ENCODE measurements at regions not wholly inside any gene's neighbourhood (a gene's known extent, or its start where the extent isn't known, plus 50 kb on each side); places are given as distances from the start of the nearest gene placed in this dataset.

DNA sequence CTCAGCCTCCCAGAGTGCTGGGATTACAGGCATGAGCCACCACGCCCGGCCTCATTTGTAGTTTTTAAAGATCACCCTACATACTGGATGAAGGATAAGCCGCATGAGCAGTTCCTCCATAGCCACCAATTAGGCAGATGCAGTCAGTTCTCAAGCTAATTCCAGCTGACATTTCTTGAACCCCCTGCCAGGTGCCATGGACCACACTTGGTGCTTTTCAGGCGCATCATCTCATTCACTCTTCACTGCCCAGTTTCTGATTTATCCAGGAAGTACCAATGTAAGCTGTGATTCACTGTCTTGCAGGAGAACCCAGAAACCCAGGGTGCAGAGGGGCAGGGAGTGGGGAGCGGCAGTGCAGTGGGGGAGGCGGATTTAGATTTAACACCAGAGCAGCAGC lies 56.5 kb upstream of the RASA2 start:
- no peak for DNase-seq (ENCODE audit: low read depth in 4 of 6, low spot score in 6 of 6)

DNA sequence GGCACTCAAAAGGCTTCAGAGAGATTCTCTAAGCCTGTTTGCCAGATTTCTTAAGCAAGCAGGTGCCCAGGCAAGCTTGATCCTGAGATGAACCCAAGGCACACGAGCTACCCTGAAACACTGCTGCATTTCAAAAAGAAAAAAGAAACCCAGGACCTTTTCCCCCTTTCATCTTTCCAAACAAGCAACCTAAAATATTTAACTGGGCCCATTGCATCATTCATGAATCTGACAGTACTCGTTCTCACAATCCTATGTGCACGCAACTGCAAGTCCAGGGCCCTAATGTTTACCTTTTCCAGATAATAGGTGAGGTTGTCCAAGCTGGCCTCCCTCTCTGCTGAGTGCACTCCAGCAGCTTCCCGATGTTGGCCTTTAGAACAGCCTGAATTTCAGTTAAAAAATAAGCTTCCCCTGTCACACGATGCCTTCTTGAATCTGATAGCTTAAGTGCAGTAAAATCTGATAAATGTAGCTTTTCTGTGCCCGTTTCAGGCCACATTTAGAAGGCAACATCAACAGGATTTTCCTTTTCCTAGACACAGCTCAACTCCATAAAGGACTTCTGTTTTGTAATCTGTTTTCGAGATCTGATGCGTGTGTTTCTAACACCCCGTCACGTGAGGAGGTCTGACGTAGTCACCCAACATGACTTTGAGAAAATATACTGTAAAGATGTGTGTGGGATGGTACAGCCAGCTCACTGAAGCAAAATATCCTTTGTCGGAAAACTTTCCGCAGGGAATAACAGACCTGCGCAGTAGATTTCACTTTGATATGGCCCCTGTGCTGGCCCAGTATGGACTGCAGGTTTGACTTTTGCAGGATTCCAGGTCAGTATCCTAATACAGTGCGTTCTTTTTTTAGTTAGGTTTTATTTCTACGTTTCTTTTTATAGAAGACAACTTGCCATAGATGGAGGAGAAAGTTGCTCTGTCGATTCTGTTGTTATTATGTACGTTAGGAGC lies 55.1 kb upstream of the RASA2 start:
- Histone ChIP-seq H3K27ac (ENCODE audit: low read depth, low read length) (peak overlapping the region; percentile 61), H3K36me3 (ENCODE audit: control insufficient read depth, insufficient read depth, low read length) (peaks cover 20% of the 10 kb centered on the region), H3K27me3 (ENCODE audit: control insufficient read depth, insufficient read depth, low read length) (no peaks in the 10 kb centered on the region), H3K4me3 (ENCODE audit: low read depth, low read length) (no peak overlapping the region), H3K4me1 (ENCODE audit: control insufficient read depth, insufficient read depth, low read length) (peaks cover 16% of the 10 kb centered on the region), H3K9me3 (ENCODE audit: control insufficient read depth, insufficient read depth, low read length) (no peaks in the 10 kb centered on the region)
- WGBS (ENCODE audit: insufficient coverage): 78% methylated on average over 8 of the region's 18 CpGs
- no peak for DNase-seq (ENCODE audit: low read depth in 4 of 6, low spot score in 6 of 6)

More for the DNA sequence above, 56.5 kb upstream of the RASA2 start:
- WGBS (ENCODE audit: insufficient coverage): 93% methylated on average over 5 of the region's 6 CpGs
- Histone ChIP-seq H3K9me3 (ENCODE audit: control insufficient read depth, insufficient read depth, low read length) (no peaks in the 10 kb centered on the region), H3K27ac (ENCODE audit: low read depth, low read length) (no peak overlapping the region), H3K4me3 (ENCODE audit: low read depth, low read length) (no peak overlapping the region), H3K27me3 (ENCODE audit: control insufficient read depth, insufficient read depth, low read length) (no peaks in the 10 kb centered on the region), H3K4me1 (ENCODE audit: control insufficient read depth, insufficient read depth, low read length) (peaks cover 24% of the 10 kb centered on the region), H3K36me3 (ENCODE audit: control insufficient read depth, insufficient read depth, low read length) (peaks cover 20% of the 10 kb centered on the region)

DNA sequence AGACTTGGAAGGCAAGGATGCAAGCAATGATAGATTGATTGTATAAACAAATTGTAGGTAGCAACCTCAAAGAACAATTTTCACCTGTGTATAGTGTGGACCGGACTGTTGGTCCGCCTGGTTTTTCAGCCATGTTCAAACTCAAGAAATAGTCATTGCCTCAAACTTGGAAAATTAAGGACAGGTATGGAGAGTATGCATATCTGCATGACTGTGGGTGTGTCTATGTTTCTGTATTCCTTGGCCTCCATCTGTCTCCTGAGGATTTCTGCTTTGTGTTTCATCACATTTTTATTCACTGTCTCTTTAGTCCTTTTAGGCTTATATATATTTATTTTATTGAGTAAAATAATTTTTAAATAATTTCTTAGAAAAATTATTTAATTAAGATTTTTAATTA lies 53.9 kb upstream of the RASA2 start:
- peaks cover 8% of the 10 kb centered on the region for H3K4me1 ChIP-seq (ENCODE audit: control insufficient read depth, insufficient read depth, low read length)
- H3K4me3 ChIP-seq (ENCODE audit: low read depth, low read length): no peak overlapping the region
- WGBS (ENCODE audit: insufficient coverage): no CpG with 5 or more reads among the region's 2 CpGs
- no peak for DNase-seq (ENCODE audit: low read depth in 4 of 6, low spot score in 6 of 6)
- no peaks in the 10 kb centered on the region for H3K9me3 ChIP-seq (ENCODE audit: control insufficient read depth, insufficient read depth, low read length)
- H3K27me3 ChIP-seq (ENCODE audit: control insufficient read depth, insufficient read depth, low read length): no peaks in the 10 kb centered on the region
- peaks cover 13% of the 10 kb centered on the region for H3K36me3 ChIP-seq (ENCODE audit: control insufficient read depth, insufficient read depth, low read length)
- H3K27ac ChIP-seq (ENCODE audit: low read depth, low read length): no peak overlapping the region

- Histone ChIP-seq H3K36me3 (ENCODE audit: control insufficient read depth, insufficient read depth, low read length) (peaks cover 15% of the 10 kb centered on the region), H3K4me1 (ENCODE audit: control insufficient read depth, insufficient read depth, low read length) (peaks cover 3% of the 10 kb centered on the region), H3K9me3 (ENCODE audit: control insufficient read depth, insufficient read depth, low read length) (no peaks in the 10 kb centered on the region), H3K27me3 (ENCODE audit: control insufficient read depth, insufficient read depth, low read length) (no peaks in the 10 kb centered on the region), H3K27ac (ENCODE audit: low read depth, low read length) (no peak overlapping the region), H3K4me3 (ENCODE audit: low read depth, low read length) (no peak overlapping the region)
- no CpG with 5 or more reads among the region's 2 CpGs for WGBS (ENCODE audit: insufficient coverage)
- no peak for DNase-seq (ENCODE audit: low read depth in 4 of 6, low spot score in 6 of 6)
Observed at GRCh38 chr3:141434255-141434654, 52.6 kb upstream of the RASA2 start.

DNA sequence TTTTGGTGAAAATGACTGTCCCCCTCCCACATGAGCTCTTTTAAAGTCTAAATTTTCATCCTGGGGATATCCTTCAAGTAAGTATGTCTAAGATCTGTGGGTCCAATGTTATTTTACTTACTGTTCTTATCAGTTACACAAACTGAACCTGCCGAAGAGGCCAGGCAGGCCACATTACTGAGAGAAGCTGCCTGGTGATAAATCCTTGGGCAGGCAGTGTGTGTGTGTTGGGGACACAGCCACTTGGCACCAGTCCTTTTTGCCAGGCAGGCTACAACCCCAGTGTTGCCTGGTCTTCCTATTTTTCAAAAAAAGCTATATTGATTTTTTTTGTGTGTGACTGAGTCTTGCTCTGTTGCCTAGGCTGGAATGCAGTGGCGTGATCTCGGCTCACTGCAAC lies 50.6 kb upstream of the RASA2 start:
- 100% methylated on average over 1 of the region's 3 CpGs for WGBS (ENCODE audit: insufficient coverage)
- no peak overlapping the region for H3K27ac ChIP-seq (ENCODE audit: low read depth, low read length)

More for the DNA sequence above, 50.6 kb upstream of the RASA2 start:
- Histone ChIP-seq H3K4me1 (ENCODE audit: control insufficient read depth, insufficient read depth, low read length) (no peaks in the 10 kb centered on the region), H3K27me3 (ENCODE audit: control insufficient read depth, insufficient read depth, low read length) (no peaks in the 10 kb centered on the region), H3K9me3 (ENCODE audit: control insufficient read depth, insufficient read depth, low read length) (no peaks in the 10 kb centered on the region), H3K36me3 (ENCODE audit: control insufficient read depth, insufficient read depth, low read length) (peaks cover 5% of the 10 kb centered on the region), H3K4me3 (ENCODE audit: low read depth, low read length) (no peak overlapping the region)
- no peak for DNase-seq (ENCODE audit: low read depth in 4 of 6, low spot score in 6 of 6)
